GM19372 (cell line): ENCODE measurements at regions not wholly inside any gene's neighbourhood (a gene's known extent, or its start where the extent isn't known, plus 50 kb on each side); places are given as distances from the start of the nearest gene placed in this dataset.
"Not testable (repeated sequence)": the region's sequence is repeated elsewhere in the genome, so short reads cannot be mapped to it uniquely, and the experiment has no call there.

Source experiments
- ATAC-seq: cut with Tn5 transposase; IDR thresholded peaks from one replicate; pipeline ENCODE4 v1.9.1; 2021; ENCODE audit warnings: mild to moderate bottlenecking, low read depth, moderate library complexity; ENCODE audit not compliant: unreplicated experiment

DNA sequence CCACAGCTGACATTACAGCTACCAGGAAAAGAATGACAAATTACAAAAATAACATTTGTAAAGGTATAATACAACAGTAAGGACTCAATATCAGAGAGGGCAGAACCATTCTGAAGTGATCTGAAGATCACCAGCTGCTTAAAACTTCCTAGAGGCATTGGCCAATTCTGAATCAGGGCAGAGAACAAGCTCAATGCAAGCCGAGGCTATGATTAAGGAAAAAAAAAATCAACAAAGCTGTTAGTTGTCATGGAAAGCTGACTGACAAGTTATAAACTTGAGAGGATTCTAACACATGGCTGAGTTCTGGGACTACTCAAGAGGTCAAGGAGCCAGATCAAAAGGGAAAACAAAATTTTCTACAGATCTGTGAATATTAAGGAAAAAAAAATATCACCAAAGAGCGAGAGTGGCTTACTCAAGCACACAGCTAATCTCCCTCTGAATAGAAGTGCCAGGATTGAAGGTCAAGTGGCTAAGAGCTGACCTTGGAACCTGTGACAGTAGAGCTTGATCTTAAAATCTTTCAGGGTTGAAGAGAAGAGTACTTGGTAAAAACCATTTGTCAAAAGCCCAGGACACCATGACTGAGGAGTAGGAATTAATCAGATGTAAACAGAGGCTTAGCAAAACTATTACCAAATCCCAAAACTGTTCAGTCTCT is 383.4 kb downstream of the USP25 start:
- ATAC-seq = no peak

GRCh38 chr21:16115461-16115860 is 385.7 kb downstream of the USP25 start:
- ATAC-seq = no peak

- no peak for ATAC-seq
Observed at GRCh38 chr21:16116069-16116468, 386.3 kb downstream of the USP25 start.

DNA sequence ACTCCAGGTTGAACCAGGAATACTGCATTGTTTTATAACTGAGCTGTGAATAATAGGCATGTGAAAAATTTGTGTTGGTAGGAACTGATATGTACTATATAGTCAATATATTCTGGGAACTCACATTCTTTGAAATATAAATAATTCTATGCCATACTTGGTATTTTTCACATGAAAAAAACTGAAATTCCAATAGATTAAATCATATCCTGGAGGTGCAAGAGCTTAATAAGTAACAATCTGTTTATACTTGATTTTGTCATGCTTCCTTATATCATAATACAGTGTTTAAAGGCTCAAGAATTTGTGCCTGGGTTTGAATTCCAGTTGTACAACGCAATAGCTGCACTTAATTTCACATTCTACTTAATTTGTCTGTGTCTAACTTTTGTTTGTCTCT is 387.0 kb downstream of the USP25 start:
- no peak for ATAC-seq

DNA sequence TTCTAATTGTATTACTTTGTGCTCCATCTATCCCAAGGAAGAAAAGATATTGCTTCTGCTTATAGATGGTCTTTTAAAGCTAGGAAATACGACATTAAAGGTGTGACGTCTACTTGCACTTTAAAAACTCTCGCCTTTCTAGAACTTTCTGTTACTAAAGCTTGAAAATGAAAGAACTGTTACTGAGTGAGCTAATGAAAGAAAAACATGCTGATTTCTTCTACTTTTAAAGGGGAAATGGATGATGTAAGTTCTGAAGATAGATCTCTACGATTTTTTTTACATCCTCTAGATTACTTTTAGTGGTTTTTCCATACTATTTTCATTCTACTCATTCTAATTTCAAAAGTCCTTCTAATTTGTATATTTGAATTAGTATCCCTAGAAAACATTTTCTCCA is 387.5 kb downstream of the USP25 start:
- no peak for ATAC-seq

- no peak for ATAC-seq
Observed at GRCh38 chr21:16117851-16118590, 388.2 kb downstream of the USP25 start.

DNA sequence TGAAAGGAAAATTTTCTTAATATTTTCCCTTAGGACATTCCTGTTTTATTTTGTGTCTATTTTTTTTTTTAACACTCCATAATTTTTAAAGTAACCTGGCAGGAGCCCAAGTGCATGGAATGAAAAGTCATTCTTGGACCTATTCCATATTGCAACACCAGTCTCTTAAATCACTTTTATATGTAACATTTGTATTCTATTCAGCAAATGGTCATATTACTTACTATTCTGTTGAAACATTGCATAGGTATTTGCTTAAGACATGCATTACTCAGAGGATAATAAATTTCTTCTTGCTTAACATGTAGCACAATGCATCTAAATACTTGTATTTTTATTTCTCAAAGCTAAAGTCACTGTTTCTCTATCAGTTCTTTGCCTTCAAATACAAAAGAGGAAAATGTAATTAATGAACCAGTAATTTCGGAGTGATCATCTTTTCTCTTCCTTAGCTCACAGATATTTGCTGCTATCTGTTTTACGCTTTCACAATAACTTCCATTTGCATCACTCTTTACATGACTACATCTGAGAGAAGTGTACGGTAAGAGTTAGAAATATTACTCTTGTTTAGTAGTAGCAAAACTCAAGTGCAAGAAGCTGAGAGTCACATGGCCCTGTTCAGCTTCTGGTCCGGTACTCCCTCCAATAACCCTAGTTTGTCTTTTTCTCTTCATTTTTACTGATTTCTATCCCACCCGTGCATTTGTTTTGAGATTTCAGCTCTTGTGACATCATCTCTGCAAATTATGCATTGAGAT is 394.8 kb downstream of the USP25 start:
- ATAC-seq = no peak

DNA sequence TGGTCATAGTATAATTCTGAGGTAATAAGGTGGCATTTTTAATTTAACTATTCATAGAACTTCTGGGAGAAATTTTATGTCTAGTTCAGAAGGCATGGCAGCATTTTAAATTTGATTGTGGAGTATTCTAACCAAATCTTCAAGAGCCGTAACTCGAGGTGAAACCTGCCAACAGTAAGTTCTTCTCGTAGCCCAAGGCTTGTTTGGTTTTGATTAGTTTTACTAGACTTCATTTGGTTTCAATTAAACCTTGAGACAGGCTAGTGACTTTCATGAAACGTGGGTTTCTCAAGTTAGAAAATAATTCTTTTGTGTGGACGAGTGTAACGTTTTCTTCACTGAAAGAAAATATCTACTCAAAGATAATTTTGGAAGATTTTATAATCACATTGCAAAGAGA is 395.5 kb downstream of the USP25 start:
- no peak for ATAC-seq

DNA sequence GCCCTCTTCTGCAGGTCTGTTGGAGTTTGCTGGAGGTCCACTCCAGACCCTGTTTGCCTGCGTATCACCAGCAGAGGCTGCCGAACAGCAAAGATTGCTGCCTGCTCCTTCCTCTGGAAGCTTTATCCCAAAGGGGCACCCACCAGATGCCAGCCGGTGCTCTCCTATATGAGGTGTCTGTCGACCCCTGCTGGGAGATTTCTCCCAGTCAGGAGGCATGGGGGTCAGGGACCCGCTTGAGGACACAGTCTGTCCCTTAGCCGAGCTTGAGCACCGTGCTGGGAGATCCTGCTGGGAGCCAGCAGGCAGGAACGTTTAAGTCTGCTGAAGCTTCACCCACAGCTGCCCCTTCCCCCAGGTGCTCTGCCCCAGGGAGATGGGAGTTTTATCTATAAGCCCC is 402.7 kb downstream of the USP25 start:
- not testable (repeated sequence) for ATAC-seq

DNA sequence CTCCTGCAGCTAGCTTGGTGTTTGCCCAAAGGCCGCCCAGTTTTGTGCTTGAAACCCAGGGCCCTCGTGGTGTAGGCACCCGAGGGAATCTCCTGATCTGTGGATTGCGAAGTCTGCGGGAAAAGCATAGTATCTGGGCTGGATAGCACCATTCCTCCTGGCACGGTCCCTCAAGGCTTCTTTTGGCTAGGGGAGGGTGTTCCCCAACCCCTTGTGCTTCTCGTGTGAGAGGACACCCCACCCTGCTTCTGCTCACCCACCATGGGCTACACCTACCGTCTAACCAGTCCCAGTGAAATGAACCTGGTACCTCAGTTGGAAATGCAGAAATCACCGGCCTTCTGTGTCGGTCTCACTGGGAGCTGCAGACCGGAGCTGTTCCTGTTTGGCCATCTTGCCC is 403.5 kb downstream of the USP25 start:
- no peak for ATAC-seq

DNA sequence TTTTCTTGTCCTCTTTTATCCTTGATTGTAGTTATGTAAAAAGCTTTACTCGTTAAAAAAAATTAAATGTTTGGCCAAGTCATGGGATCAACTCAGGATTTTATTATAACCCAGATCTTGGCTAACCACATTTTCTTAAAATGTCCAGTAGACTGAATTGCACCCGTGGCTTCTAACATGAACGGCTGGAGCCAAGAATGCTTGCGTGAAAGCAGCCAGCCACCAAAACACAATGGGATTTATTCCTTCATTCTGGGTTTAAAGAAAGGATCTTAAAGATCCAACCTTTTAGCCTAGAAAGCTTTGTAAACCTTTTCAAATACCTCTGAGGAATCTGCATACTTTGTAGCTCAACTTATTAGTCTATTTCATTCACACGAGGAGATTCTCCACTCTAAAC is 404.4 kb downstream of the USP25 start:
- no peak for ATAC-seq

DNA sequence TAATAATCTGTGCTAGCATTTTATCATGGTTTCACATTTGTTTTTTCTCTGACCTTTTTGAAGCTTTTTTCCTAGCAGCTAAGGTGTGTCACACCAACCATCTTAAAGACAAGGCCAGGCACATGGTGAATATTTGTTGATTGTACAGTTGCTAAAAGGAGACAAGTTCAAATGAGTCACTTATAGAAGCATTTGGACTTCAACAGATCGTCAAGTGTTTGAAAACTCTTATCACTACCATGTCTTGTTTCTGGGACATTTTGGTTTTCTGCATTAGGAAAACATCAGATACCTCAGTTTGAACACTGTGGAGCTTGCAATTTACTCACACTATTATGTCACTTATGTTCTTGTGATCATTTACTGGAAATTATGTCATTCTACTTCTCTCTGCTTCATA is 407.3 kb downstream of the USP25 start:
- no peak for ATAC-seq

- no peak for ATAC-seq
Observed at GRCh38 chr21:16145052-16145451, 415.3 kb downstream of the USP25 start.

DNA sequence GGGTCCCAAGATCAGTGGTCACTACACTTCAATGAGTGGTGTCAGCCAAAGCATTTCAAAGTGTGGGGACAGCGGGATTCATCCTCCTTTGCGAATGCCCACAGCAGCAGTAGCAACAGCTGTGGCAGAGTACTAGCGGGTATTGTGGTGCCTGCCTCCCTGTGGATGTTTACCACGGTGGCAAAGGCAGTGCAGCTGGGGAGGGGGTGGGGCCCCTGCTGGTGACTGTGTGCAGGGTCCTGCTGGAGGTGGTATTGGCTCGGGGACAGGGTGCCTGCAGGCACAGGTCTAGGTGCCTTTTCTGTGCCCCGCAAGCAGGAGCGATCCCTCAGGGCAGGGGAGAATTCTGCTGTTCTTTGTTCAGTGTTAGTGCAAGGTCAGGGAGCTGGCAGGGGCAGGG is 415.7 kb downstream of the USP25 start:
- ATAC-seq = no peak

- no peak for ATAC-seq
Observed at GRCh38 chr21:16154321-16154720, 424.5 kb downstream of the USP25 start.

DNA sequence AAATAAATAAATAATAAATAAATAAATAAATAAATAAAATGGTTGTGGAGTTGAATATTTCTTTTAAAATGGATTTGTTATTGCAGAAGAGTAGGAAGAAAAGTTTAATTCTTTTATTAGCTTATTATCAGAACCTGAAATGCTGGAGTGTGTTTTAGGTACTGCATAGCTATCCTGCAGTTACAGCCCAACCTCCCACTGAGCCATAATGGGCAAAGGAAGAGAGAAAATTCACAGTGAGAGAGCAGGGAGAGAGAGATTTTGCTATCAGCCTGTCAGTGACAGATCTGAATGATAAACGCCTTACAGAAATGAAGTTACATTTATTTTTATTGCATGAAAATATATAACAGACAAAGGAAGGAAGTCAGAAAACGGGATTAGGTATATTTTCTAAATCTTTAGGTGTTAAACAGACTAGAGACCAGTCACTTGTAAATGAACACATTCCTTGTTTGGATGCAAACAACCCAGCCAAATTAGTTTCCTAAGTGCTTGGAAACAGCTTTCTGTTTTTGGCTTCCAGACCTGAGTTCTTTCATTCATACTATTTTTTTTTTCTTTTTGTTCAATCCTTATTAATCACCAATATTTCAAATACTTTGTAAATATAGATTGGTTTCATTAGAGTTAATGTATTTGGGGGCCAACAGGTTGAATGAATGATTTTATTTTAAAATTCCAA is 425.3 kb downstream of the USP25 start:
- ATAC-seq = no peak

DNA sequence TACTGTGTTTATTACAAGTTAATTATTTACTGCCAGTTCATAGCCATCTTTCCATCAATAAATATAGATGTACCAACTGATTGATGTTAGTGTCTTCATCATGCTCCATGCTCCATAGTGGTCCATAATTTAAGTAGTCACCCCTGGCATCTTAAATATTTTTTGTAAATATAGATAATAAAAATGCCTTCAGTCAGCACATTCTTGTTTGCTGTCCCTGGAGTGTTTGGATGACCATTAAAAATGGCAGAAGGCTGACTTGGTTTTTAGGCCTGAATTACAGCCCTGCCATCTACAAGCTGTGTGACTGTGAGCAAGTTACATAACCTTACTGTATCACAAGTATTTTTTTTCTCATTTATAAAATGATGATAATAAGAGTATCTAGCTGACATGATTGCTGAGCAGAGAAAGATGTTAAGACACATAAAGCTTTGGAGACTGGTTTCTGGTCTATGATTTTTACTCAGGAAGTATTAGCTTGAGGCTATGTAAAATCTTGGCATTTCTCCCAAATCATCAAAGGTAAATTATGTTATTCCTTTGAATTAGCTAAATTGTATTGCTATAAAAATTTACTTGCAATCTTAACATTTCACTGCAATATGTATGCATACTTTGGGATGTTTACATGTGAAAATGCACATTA is 427.2 kb downstream of the USP25 start:
- ATAC-seq = no peak

DNA sequence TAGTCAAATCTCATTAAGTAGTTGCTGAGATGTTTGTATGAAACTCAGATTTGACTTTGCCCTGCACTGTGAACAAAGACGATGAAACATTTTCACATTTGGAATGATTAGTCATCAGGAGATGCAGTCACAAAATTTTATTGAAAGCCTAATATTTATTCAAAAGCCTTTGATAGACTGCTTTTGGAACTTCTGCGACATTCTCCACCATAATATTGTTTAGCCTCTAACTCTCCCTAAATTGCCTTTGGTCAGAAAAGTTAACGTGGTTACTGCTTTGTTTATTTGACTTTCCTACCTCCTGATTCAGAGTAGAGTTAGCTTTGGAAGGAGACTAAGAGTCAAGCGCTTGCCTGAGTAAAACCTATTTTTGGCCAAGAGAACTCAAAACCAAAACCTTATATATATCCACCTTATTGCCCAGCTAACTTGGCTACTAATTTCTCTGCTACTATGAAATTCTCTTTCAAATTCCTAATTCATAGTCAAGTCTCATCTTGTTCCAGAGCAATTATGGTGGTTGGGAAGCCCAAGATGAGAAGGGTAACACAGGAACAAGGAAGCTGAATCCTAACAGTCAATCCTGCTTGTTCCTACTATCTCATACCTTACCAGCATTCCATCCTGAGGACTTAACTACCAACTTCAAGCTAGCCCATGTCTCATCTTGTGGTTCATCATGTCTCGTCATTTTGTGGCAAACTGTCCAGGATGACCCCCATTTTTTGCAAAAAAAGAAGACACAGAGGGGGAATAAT is 429.6 kb downstream of the USP25 start:
- no peak for ATAC-seq

- ATAC-seq = no peak
Observed at GRCh38 chr21:16159971-16160350, 430.2 kb downstream of the USP25 start.

DNA sequence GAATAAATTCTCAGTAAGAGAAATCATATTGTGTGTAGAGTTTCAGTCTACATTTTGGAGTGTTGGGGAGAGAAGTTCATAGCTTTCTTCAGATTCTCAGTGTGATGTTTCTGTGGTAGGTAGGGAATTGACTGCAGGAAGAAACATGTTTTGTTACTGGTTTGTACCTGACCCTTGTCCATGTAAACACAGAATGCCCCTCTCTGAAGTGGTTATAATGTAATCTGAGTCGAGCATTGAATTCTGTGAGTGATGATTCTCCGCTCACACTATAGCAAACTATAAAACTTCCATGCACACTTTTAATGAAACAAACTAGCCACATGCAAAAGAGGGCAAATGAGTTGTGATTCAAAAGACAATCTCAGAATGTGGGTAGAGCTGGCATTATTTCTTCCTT is 433.2 kb downstream of the USP25 start:
- ATAC-seq = no peak
